ENCODE measurements at regions not wholly inside any gene's neighbourhood (a gene's known extent, or its start where the extent isn't known, plus 50 kb on each side); places are given as distances from the start of the nearest gene placed in this dataset.

- intact Hi-C loops (cut with DNase I) = loop anchor here in 4 of 10 donors (10.0 kb wide), 2 partner anchors 88 to 92 kb away; partner anchors contain the start of gene FOXL1 (in 3 of the 4)
- Histone ChIP-seq H3K36me3 (no peaks in the 10 kb centered on the region), H3K27me3 (peaks cover 0 to 10% (median 0%) of the 10 kb centered on the region in 9 donors), H3K27ac (no peak overlapping the region), H3K9me3 (peaks cover 0 to 5% (median 0%) of the 10 kb centered on the region in 12 donors), H3K4me1 (peaks cover 0 to 28% (median 3%) of the 10 kb centered on the region in 12 donors), H3K4me3 (no peak overlapping the region)
- DNase-seq (no peak), ATAC-seq (no peak)
- 79 to 88% (median 85%) methylated on average over 3 of the region's 3 CpGs for WGBS, 4 donors
- TF ChIP-seq CTCF (IDR thresholded peaks at IDR 0.05) (no peak), POLR2A (IDR thresholded peaks at IDR 0.05) (no peak)
Observed at GRCh38 chr16:86662740-86663139, 84.4 kb downstream of the FOXL1 start.

- peaks cover 0 to 37% (median 6%) of the 10 kb centered on the region in 12 donors for H3K4me1 ChIP-seq
- ATAC-seq = no peak
- H3K36me3 ChIP-seq = no peaks in the 10 kb centered on the region
- intact Hi-C loops (cut with DNase I) = loop anchor here in 4 of 10 donors (10.0 kb wide), 2 partner anchors 89 to 91 kb away; partner anchors contain the start of gene FOXL1 (in 3 of the 4)
- TF ChIP-seq POLR2A (IDR thresholded peaks at IDR 0.05) (no peak), CTCF (IDR thresholded peaks at IDR 0.05) (no peak)
- peaks cover 0 to 10% (median 0%) of the 10 kb centered on the region in 9 donors for H3K27me3 ChIP-seq
- 69 to 76% (median 73%) methylated on average over 19 of the region's 19 CpGs for WGBS, 4 donors
- H3K9me3 ChIP-seq = peaks cover 0 to 5% (median 0%) of the 10 kb centered on the region in 12 donors
- no peak for DNase-seq
- peak overlapping the region in 6 of 12 donors; percentile 34 to 63 (median 44) for H3K27ac ChIP-seq
- H3K4me3 ChIP-seq = no peak overlapping the region
Observed at GRCh38 chr16:86663685-86664521, 85.6 kb downstream of the FOXL1 start.

- intact Hi-C loops (cut with DNase I) = loop anchor here in 6 of 10 donors (5.0 to 10.0 kb wide), 4 partner anchors 87 to 93 kb away; partner anchors contain the start of gene FOXL1 (in 5 of the 6)
- DNase-seq (peak in 1 of 5 donors; percentile 61), ATAC-seq (peak in 3 of 4 donors; percentile 28 to 50 (median 50))
- H3K27ac ChIP-seq = peak overlapping the region in 6 of 12 donors; percentile 22 to 63 (median 45)
- H3K4me1 ChIP-seq = peaks cover 0 to 46% (median 12%) of the 10 kb centered on the region in 12 donors
- no peaks in the 10 kb centered on the region for H3K36me3 ChIP-seq
- TF ChIP-seq POLR2A (IDR thresholded peaks at IDR 0.05) = no peak
- TF ChIP-seq CTCF (IDR thresholded peaks at IDR 0.05) = no peak
- WGBS, 4 donors = 57 to 73% (median 65%) methylated on average over 11 of the region's 11 CpGs
- H3K9me3 ChIP-seq = peaks cover 0 to 5% (median 0%) of the 10 kb centered on the region in 12 donors
- peaks cover 0 to 18% (median under 1%) of the 10 kb centered on the region in 9 donors for H3K27me3 ChIP-seq
- H3K4me3 ChIP-seq = no peak overlapping the region
Observed at GRCh38 chr16:86664522-86665318, 86.4 kb downstream of the FOXL1 start.

All from heart left ventricle (tissue), 16 donors.